GM19324 (cell line): ENCODE measurements at regions not wholly inside any gene's neighbourhood (a gene's known extent, or its start where the extent isn't known, plus 50 kb on each side); places are given as distances from the start of the nearest gene placed in this dataset.
A peak's percentile ranks its signal among the peaks of the same experiment; 100 is the strongest.
"Not testable (repeated sequence)": the region's sequence is repeated elsewhere in the genome, so short reads cannot be mapped to it uniquely, and the experiment has no call there.

Experiments
- ATAC-seq: cut with Tn5 transposase; IDR thresholded peaks from one replicate; pipeline ENCODE4 v1.9.1; 2021; ENCODE audit warnings: mild to moderate bottlenecking, moderate library complexity; ENCODE audit not compliant: unreplicated experiment, low FRiP score

DNA sequence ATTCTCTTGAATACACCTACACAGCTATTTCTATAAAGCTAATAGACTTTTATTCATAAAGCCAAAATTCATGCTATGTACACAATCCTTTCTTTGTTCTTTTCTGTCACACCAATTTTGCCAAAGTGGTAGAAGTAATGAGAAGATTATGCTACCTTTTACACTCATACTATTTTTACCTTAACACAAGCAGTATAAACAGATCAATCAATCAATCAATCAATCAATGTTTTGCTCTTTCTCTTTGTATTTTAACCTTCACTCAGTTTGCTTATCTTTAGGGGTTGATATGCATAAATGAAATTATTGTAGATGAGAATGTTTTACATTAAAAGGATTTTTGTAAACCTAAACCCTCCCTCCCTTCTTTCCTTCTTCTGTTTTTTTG lies 878.6 kb downstream of the RAPGEF2 start:
- no peak for ATAC-seq

DNA sequence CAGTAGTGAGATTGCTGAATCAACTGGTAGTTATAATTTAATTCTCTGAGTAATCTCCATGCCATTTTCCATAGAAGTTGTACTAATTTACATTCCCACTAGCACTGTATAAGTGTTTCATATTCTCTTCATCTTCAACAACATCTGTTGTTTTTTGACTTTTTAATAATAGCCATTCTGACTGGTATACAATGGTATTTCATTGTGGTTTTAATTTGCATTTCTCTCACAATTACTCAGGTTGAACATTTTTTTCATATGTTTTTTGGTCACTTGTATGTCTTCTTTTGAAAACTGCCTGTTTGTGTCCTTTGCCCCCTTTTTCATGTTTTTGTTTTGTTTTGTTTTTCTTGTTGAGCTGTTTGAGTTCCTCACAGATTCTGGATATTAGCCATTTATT lies 880.2 kb downstream of the RAPGEF2 start:
- no peak for ATAC-seq

DNA sequence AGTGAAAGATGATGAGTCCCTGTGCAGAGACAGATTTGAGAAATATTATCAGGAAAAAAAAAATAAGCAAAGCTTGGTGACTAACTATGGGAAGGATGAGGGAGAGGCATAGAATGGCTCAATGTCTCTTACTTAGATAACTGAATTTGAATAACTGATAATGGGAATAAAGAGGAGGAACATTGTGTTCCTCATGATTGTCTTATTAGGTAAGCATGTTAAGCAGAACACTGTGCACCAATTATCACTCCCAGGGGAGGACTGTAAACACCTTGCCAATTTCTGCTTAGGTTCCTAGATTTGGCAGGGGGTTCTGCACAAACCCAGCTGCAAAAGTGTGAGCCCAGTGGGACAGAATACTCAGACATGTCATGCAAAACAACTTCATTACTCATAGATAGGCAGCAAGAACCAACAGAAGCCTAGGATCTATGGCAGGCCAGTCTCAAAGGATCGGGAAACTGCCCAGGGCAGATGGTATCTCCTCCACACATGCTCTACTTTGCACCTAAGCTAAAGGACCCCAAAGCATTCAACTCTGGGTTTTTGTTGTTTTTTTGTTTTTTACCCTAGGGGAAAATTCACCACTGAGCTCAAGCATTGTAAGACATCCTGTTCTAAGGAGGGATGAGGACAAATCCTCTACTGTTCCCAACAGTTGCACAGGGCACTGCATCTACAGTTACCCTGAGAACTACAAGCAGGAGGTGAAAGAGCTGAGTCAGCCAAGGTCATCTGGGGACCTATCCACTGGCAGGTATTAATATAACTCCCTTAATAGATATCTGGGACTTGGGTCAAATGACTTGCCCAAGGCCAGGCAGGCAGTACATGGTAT lies 907.0 kb downstream of the RAPGEF2 start:
- no peak for ATAC-seq

DNA sequence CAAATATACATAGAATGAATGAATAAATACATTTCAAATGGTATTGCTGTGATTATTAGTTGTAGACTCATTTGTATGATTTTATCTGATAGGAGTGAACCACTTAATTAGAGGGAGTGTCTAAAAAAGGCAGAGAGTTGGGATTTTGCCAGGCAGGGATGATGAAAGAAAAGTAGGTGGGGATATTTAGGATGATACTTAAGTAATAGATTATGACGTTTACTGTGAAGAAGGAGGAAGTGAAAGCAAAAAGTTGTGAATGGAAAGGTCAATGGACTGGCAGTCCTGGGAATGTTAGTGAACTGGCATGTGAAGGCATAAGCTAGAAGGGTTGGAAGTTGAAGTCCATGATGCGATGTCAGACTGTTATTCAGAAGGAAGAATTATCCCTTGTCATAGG lies 917.1 kb downstream of the RAPGEF2 start:
- no peak for ATAC-seq

DNA sequence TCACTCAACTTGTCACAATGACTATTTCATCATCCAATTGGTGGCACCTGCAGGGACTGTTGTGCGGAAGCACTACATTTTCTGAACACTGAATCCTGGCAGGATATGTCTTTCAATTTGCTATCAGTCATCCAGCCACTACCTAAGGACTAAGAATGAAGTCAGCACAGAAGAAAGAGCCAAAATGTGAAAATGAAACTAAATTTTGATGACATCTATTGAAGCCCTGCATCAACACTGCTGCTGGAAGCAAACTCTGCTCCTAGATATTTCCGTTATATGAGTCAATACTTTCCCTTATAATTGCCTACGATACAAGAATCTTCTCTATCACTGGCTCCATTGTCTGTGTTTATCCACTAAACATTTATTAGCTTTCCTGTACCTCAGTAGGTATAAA lies 917.9 kb downstream of the RAPGEF2 start:
- ATAC-seq, result no peak

DNA sequence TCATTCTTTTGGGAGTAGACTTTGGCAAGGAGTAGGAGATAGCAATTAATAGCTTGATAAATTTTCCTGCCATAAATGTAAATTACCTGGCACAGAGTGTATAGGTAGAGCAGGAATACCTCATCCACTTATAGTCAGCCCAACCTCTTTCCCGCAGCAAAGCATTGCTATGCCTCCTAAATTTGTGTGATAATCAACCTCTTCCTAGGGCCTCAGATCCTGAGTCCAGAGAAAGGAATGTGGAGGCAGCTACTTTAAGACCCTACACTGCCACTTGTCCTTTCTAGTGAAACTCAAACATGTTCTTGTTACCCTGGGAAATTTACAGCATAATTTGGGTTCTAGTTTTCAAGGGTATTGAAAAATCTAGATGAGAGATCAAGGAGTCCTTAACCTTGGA lies 919.0 kb downstream of the RAPGEF2 start:
- no peak for ATAC-seq

DNA sequence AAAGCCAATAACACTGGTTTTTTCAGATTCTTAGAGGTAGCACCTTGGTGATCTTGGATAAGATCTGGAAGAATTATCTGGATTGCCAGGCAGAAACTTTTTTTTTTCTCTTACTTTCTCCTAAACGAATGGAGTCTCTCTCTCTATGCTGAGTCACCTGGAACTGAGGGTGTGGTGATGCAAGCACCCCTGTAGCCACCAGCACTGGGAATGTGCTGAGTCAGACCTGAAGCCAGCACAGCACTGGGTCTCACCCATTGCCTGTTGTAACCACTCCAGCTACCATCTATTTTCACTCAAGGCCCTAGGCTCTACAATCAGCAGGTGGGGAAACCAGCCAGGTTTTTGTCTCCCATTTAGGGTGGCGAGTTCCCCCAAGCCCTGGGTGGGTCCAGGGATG lies 923.8 kb downstream of the RAPGEF2 start:
- no peak for ATAC-seq

DNA sequence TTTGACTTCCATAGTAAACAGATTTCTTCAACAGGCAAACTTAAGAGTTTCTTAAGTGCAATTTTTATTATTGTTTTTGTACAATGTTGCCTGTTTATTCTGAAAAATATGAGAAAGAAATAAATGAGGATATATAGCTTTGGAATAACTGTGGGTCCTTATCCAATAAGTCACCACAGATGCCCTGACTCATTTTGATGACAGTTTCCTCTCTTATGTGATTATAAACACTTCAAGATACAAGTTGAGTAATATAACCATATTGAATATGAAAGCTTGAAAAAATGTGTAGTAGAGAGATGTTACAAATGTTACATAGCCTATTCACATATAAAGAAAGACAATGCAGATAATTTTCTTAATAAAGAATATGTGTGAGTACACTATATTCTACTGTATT lies 931.6 kb downstream of the RAPGEF2 start:
- no peak for ATAC-seq

DNA sequence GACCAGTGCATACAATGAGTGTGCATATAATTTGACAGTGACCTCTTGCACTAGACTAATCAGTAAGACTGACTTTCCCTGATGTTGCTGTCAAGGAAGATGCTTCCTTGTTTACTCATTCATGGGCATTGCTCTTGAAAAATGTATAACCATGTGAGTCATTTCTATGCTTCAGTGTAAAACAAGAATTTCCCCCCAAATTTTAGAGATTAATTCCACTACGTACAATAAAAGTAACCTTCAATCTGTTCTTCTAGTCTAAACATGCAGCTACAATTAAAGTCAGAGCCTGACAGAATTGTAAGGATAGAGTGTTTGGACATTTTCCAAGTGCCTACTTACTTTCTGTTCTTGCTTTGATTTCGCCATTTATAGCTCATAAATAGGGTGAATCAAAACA lies 935.7 kb downstream of the RAPGEF2 start:
- ATAC-seq, result no peak

DNA sequence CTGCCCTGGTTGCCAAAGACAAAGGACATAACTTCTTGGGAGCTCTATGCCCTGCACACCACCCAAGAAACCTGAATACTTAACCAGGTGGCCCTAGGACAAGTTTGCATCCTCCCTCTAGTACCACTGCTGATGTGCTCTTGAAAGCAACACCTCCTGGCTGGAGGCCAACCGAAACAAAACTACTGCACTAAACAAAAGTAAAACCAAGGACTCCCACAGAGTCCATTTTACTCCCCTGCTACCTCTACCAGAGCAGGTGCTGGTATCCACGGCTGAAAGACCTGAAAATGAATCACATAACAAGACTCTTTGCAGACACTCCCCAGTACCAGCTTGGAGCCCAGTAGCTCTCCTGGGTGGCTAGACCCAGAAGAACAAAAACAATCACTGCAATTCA lies 941.8 kb downstream of the RAPGEF2 start:
- no peak for ATAC-seq

DNA sequence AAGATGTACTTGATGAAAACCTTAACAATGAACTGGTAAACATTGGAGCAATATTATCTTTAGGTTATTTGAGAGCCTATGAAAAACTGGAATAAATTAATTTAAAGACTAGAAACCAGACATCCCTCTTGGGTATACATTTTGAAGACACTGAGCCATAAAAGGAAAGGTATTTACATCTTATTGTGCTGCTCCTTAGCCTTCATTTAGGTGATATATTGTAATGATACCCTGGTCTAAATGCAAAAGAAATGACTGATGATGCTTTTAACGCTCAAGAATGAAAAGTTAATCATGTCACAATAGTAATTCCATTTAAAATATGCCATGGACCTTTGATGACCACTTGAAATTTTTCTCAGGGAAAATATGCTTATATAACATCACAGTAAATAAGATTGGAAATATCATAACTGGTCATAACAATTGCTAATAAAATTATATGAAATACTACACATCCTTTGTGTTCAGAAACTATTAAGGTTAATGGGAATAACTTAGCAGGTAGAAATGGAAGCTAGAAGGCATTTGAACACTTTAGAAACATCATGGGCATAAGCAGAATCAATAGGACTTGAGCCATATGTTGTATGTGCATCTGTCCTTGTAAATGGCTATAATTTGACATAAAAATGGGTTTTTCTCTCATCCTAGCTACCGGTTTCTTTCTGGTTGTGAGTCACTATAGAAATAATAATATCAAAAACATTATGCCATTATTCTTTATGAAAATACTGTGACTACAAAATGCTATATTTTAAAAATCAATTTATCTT lies 979.7 kb downstream of the RAPGEF2 start:
- ATAC-seq, result no peak

DNA sequence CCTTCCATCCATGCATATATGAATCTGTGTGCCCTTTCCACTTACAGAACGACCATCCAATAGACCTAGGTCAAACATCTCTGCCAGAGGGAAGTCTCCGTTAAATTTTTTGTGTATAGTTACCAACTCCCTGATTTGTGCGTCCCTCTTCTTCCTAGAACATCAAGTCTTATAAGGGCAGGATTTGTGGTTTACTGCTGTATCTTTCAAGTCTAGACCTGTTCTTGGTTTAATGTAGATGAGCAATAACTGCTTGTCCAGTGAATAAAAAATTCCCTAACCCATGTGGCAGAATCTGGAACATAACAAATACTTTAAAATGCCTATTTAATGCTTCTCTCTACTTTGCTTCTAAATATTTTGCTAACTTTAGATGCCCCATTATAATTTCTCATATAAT lies 988.8 kb downstream of the RAPGEF2 start:
- ATAC-seq, result no peak

DNA sequence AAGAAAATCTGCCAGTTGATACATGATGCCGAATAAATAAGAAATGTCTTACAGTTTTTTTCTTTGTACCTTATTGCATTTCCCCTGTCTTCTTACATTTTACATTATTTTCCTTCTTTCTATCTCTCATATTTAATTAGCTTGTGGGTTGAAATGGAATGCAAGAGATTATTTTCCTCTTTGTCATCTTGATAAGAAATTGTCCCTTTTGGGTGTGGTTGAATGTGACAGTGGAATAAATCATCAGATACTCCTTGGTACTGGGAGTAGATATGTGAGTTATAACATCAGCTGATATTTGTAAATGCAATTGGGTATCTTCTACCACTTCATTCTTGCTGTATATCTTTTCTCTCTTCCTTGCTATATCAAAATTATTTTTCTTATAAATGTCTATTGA lies 997.4 kb downstream of the RAPGEF2 start:
- ATAC-seq, result no peak

DNA sequence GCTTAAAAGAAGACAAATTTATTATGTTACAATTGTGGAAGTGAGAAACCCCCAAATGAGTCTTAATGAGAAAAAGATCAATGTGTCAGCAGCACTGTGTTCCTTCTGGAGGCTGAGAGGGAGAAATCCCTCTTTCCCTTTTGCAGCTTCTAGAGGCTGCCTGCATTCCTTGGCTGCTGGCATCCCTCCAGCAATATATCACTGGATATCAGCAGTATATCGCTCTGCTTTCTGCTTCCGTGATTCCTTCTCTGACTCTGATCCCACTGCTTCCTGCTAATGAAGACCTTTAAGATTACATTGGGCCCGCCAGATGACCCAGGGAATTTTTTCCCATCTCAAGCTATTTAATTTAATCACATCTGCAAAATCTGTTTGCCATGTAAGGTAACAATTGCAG lies 1008.0 kb downstream of the RAPGEF2 start:
- no peak for ATAC-seq

DNA sequence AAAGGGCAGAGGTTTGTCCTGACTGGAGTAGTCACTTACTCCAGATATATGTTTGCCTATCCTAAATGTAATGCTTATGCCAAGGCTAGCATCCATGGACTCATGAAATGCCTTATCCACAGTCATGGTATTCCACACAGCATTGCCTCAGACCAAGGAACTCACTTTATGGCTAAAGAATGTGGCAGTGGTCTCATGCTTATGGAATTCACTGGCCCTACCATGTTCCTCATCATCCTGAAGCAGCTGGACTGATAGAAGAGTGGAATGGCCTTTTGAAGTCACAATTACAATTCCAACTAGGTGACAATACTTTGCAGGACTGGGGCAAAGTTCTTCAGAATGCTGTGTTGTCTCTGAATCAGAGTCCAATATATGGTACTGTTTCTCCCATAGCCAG lies 1014.8 kb downstream of the RAPGEF2 start:
- no peak for ATAC-seq

DNA sequence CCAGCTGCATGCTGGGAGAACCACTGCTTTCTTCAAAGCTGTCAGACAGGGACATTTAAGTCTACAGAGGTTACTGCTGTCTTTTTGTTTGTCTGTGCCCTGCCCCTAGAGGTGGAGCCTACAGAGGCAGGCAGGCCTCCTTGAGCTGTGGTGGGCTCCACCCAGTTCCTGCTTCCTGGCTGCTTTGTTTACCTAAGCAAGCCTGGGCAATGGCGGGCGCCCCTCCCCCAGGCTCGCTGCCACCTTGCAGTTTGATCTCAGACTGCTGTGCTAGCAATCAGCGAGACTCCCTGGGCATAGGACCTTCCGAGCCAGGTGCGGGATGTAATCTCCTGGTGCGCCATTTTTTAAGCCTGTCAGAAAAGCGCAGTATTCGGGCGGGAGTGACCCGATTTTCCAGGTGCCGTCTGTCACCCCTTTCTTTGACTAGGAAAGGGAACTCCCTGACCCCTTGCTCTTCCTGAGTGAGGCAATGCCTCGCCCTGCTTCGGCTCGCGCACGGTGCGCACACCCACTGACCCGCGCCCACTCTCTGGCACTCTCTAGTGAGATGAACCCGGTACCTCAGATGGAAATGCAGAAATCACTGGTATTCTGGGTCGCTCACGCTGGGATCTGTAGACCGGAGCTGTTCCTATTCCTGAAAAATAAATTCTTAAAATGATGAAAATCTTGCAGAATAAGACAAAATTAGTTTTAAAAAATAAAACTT lies 1022.9 kb downstream of the RAPGEF2 start:
- not testable (repeated sequence) for ATAC-seq

DNA sequence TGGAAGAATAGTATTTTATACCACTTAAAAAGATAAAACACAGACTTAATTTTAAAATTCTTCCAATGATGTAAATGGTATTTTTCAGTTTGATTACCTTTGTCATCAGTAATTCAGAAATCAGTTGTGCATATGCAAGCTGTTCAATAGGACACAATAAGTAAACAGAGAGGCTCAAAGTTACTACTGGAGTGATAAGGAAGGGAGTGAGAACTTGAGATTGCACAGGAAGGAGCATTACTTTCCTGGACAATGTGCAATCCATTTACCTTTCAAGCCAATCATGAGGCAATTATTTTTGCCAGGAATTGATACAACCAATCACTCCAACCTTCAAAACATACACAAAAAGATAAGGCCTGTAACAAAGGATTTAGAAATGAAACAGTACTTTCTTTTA lies 1024.3 kb downstream of the RAPGEF2 start:
- no peak for ATAC-seq

DNA sequence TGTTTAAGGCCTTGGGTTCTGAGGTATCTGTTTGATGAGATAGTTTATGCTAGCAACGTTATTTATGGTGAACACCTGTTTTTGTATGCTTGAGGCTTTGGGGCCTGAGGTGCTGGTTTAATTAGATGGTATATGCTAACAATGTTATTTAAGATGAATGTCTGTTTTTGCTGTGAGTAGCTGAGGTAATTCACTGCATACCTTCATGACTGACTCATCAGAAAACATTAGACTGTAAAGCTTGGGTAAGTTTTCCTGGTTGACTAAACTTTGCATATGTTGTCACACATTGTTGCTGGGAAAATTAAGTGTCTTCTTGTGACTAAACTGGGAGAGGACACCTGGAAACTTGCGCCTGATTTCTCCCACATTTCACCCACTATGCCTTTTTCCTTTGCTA lies 1026.6 kb downstream of the RAPGEF2 start:
- ATAC-seq, result no peak

DNA sequence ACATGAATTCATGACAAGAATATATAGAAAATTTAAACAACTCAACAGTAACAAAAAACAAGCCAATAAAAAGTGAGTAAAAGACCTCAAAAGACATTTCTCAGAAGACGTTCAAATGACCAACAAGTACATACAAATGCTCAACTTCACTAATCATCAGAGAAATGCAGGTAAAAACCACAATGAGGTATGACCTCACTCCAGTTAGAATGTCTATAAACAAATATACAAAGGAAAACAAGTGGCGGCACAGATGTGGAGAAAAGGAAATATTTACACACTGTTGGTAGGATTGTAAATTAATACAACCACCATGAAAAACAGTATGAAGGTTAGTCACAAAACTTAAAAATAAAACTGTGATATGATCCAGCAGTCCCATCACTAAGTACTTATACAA lies 1033.1 kb downstream of the RAPGEF2 start:
- ATAC-seq, result no peak

DNA sequence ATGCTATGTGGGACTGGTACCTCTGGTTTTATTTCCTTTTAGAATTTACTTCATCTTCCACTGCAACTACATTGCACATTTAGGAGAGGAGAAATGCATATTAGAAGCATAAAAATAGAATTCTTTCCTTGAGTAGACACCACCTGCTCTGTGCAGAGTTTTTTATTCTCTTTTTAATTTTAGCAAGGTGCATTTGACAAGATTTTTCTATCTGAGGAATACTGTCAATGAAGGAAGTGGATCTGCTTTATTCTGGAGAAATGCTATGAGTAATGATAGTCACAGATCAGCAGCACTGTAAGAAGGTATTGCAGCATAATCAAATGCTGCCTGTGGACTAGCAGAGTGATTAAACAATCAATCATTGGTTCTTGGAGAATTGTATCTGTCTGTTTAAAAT lies 1038.3 kb downstream of the RAPGEF2 start:
- ATAC-seq, result no peak

DNA sequence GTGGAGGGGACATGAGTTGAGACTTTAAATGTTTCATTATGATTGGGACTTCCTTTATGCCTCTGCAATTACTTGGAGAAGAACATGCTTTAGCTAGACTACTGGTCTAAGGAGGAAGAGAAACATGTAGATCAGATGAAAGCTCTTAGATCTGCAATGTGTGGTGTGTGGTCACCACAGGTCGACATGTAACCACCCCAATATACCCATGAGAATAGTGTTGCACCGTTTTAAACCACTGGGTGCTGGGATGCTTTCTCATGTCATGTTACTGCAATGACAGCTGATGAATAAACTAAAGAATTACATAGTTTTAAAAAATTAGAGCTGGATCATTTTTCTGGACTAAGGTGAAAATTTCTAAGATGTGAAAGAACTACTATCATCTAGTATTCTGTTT lies 1039.7 kb downstream of the RAPGEF2 start:
- peak; percentile 99 for ATAC-seq
